ENCODE measurements at regions not wholly inside any gene's neighbourhood (a gene's known extent, or its start where the extent isn't known, plus 50 kb on each side); places are given as distances from the start of the nearest gene placed in this dataset.

DNA sequence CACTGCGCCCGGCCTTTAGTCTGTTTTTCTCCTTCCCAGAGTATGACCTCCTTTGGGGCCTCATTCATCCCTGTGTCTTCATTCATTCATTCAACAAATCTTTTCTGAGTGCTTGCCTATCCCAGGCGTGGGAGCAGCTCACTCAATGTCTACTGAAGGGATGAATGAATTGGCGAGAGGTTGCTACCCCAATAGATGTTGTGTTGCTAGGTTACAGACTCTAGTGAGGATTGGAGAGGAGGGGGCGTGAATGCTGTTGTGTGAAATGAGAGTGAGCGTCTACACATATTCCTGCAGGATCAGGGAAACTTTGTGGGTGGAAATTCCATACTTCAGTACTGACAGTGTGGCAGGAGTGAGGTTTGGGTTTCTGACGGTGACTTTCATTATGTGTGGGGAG, 55.5 kb upstream of the EP300 start:
- TF ChIP-seq POLR2A (IDR thresholded peaks at IDR 0.05) = no peak
- TF ChIP-seq, protein P1, sequence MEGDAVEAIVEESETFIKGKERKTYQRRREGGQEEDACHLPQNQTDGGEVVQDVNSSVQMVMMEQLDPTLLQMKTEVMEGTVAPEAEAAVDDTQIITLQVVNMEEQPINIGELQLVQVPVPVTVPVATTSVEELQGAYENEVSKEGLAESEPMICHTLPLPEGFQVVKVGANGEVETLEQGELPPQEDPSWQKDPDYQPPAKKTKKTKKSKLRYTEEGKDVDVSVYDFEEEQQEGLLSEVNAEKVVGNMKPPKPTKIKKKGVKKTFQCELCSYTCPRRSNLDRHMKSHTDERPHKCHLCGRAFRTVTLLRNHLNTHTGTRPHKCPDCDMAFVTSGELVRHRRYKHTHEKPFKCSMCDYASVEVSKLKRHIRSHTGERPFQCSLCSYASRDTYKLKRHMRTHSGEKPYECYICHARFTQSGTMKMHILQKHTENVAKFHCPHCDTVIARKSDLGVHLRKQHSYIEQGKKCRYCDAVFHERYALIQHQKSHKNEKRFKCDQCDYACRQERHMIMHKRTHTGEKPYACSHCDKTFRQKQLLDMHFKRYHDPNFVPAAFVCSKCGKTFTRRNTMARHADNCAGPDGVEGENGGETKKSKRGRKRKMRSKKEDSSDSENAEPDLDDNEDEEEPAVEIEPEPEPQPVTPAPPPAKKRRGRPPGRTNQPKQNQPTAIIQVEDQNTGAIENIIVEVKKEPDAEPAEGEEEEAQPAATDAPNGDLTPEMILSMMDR (IDR thresholded peaks at IDR 0.05) = no peak
